ENCODE measurements at regions not wholly inside any gene's neighbourhood (a gene's known extent, or its start where the extent isn't known, plus 50 kb on each side); places are given as distances from the start of the nearest gene placed in this dataset.

GRCh38 chr1:72362538-72362937 lies 80.2 kb upstream of the NEGR1 start:
- TF ChIP-seq EZH2 (optimal IDR thresholded peaks at IDR 0.05; ENCODE audit: low read depth, low read length) = no peak
- TF ChIP-seq CTCF (IDR thresholded peaks at IDR 0.05; ENCODE audit: low read length) = no peak
